GM12891 (cell line): ENCODE measurements at regions not wholly inside any gene's neighbourhood (a gene's known extent, or its start where the extent isn't known, plus 50 kb on each side); places are given as distances from the start of the nearest gene placed in this dataset.

Experiments used
- POLR2A ChIP-seq: IDR thresholded peaks from 2 replicates; pipeline ENCODE4 v1.6.1; 2011; ENCODE audit warnings: low read depth, low read length, control low read depth
- POLR2AphosphoS5 ChIP-seq: IDR thresholded peaks from 2 replicates; pipeline ENCODE4 v1.6.1; 2011; ENCODE audit warnings: low read depth, low read length, control low read depth
- TAF1 ChIP-seq: IDR thresholded peaks from 2 replicates; pipeline ENCODE4 v1.6.1; 2011; ENCODE audit warnings: low read depth, low read length, control low read depth

DNA sequence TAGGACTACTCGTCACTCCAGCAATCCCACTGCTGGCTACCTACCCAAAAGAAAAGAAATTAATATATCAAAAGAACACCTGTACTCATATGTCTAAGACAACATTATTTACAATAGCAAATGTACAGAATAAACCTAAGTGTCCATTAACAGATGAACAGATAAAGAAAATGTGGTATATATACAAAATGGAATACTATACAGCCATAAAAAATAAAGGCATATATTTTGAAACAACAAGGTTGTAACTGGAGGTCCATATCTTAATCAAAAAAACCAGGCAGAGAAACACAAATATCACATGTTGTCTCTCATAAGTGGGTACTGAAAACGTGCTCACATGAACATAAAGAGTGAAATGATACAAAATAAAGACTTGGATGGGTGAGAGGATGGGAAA lies 1073.3 kb upstream of the PHF14 start:
- TF ChIP-seq POLR2A (no peak), TAF1 (no peak), POLR2AphosphoS5 (no peak)
